ENCODE measurements at regions not wholly inside any gene's neighbourhood (a gene's known extent, or its start where the extent isn't known, plus 50 kb on each side); places are given as distances from the start of the nearest gene placed in this dataset.

DNA sequence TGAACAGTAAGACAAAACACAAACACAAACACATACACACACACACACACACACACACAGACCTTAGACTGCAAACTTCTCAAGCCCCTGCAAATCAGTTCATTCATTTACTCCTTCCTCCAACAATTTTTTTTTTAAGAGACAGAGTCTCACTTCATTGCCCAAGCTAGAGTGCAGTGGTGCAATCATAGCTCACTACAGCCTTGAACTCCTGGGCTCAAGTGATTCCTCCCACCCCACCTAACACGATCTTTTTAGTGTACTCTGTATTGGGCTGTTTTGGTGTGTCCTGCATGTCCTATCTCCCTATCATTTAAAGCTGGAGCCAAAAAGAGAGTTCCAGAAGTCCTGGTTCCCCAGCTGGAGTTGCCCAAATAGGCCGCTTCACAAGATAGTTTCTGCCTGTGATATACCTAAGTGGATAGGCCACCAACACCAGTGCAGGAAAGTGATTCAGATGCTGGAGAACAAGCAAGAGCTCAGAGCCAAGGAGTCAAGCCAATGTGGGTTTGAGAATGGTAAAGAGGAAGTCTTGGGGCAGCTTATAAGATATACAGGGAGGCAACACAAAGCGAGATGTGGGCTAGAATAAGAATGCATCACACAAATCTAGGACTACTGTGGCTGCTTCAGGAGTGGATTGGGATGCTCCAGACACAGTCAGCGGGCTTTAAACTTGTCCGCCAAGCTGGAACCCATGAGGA lies 85.4 kb upstream of the RAPGEF2 start:
- Histone ChIP-seq H3K36me3 (ENCODE audit: control insufficient read depth in 2 of 2, insufficient read depth in 1 of 2, low read length in 2 of 2) (no peaks in the 10 kb centered on the region), H3K27ac (ENCODE audit: extremely low read depth, low read depth, low read length) (no peak overlapping the region), H3K4me1 (ENCODE audit: control insufficient read depth, insufficient read depth, low read length) (peaks cover 5% of the 10 kb centered on the region; the same call in 1 of the 2 replicates), H3K9me3 (ENCODE audit: control insufficient read depth, insufficient read depth, low read depth, low read length) (no peaks in the 10 kb centered on the region), H3K4me3 (ENCODE audit: low read depth, low read length) (no peak overlapping the region)
- TF ChIP-seq ZNF354C (tag by site-specific recombination; IDR thresholded peaks at IDR 0.05; ENCODE audit: borderline replicate concordance, low read depth) = no peak
- TF ChIP-seq ZNF623 (tag by site-specific recombination; IDR thresholded peaks at IDR 0.05) = no peak
- TF ChIP-seq ZNF549 (tag by site-specific recombination; IDR thresholded peaks at IDR 0.05) = no peak
- TF ChIP-seq ZFP3 (tag by site-specific recombination; IDR thresholded peaks at IDR 0.05; ENCODE audit: low read depth) = no peak
- TF ChIP-seq PRDM10 (tag by site-specific recombination; IDR thresholded peaks at IDR 0.05) = no peak
- ChIA-PET POLR2A (no interaction called here), CTCF (interaction anchor here (1.4 to 1.8 kb wide), 2 partner anchors 160 to 185 kb away, joined by 3 to 10 read pairs; no protein-coding TSS in a partner anchor)

- CTCF ChIA-PET = interaction anchor here (1.4 kb wide), 1 partner anchor 185 kb away, joined by 3 read pairs; no protein-coding TSS in a partner anchor
- Histone ChIP-seq H3K36me3 (ENCODE audit: control insufficient read depth in 2 of 2, insufficient read depth in 1 of 2, low read length in 2 of 2) (no peaks in the 10 kb centered on the region), H3K9me3 (ENCODE audit: control insufficient read depth, insufficient read depth, low read depth, low read length) (no peaks in the 10 kb centered on the region), H3K27ac (ENCODE audit: extremely low read depth, low read depth, low read length) (no peak overlapping the region), H3K4me3 (ENCODE audit: low read depth, low read length) (no peak overlapping the region), H3K4me1 (ENCODE audit: control insufficient read depth, insufficient read depth, low read length) (peaks cover 5% of the 10 kb centered on the region; the same call in 1 of the 2 replicates)
- TF ChIP-seq SP3 (tag by site-specific recombination; IDR thresholded peaks at IDR 0.05) = no peak
- no peak for TF ChIP-seq ZNF140 (tag by site-specific recombination; IDR thresholded peaks at IDR 0.05)
- TF ChIP-seq, protein P1, sequence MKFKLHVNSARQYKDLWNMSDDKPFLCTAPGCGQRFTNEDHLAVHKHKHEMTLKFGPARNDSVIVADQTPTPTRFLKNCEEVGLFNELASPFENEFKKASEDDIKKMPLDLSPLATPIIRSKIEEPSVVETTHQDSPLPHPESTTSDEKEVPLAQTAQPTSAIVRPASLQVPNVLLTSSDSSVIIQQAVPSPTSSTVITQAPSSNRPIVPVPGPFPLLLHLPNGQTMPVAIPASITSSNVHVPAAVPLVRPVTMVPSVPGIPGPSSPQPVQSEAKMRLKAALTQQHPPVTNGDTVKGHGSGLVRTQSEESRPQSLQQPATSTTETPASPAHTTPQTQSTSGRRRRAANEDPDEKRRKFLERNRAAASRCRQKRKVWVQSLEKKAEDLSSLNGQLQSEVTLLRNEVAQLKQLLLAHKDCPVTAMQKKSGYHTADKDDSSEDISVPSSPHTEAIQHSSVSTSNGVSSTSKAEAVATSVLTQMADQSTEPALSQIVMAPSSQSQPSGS (tag by site-specific recombination; IDR thresholded peaks at IDR 0.05; ENCODE audit: low read depth) = no peak
- no peak for TF ChIP-seq ZNF777 (tag by site-specific recombination; IDR thresholded peaks at IDR 0.05; ENCODE audit: borderline replicate concordance)
- TF ChIP-seq, protein P2, sequence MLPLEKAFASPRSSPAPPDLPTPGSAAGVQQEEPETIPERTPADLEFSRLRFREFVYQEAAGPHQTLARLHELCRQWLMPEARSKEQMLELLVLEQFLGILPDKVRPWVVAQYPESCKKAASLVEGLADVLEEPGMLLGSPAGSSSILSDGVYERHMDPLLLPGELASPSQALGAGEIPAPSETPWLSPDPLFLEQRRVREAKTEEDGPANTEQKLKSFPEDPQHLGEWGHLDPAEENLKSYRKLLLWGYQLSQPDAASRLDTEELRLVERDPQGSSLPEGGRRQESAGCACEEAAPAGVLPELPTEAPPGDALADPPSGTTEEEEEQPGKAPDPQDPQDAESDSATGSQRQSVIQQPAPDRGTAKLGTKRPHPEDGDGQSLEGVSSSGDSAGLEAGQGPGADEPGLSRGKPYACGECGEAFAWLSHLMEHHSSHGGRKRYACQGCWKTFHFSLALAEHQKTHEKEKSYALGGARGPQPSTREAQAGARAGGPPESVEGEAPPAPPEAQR (tag by site-specific recombination; IDR thresholded peaks at IDR 0.05) = no peak
- no peak for TF ChIP-seq ZNF658 (tag by site-specific recombination; IDR thresholded peaks at IDR 0.05)
- TF ChIP-seq, protein P3, sequence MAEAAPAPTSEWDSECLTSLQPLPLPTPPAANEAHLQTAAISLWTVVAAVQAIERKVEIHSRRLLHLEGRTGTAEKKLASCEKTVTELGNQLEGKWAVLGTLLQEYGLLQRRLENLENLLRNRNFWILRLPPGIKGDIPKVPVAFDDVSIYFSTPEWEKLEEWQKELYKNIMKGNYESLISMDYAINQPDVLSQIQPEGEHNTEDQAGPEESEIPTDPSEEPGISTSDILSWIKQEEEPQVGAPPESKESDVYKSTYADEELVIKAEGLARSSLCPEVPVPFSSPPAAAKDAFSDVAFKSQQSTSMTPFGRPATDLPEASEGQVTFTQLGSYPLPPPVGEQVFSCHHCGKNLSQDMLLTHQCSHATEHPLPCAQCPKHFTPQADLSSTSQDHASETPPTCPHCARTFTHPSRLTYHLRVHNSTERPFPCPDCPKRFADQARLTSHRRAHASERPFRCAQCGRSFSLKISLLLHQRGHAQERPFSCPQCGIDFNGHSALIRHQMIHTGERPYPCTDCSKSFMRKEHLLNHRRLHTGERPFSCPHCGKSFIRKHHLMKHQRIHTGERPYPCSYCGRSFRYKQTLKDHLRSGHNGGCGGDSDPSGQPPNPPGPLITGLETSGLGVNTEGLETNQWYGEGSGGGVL (tag by site-specific recombination; IDR thresholded peaks at IDR 0.05) = no peak
- TF ChIP-seq ZNF624 (tag by site-specific recombination; IDR thresholded peaks at IDR 0.05) = no peak
- TF ChIP-seq ZNF37A (tag by site-specific recombination; IDR thresholded peaks at IDR 0.05) = no peak
- TF ChIP-seq, protein P4, sequence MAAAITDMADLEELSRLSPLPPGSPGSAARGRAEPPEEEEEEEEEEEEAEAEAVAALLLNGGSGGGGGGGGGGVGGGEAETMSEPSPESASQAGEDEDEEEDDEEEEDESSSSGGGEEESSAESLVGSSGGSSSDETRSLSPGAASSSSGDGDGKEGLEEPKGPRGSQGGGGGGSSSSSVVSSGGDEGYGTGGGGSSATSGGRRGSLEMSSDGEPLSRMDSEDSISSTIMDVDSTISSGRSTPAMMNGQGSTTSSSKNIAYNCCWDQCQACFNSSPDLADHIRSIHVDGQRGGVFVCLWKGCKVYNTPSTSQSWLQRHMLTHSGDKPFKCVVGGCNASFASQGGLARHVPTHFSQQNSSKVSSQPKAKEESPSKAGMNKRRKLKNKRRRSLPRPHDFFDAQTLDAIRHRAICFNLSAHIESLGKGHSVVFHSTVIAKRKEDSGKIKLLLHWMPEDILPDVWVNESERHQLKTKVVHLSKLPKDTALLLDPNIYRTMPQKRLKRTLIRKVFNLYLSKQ (tag by site-specific recombination; IDR thresholded peaks at IDR 0.05; ENCODE audit: borderline replicate concordance) = no peak
- TF ChIP-seq ZNF146 (tag by site-specific recombination; IDR thresholded peaks at IDR 0.05) = no peak
- no peak for TF ChIP-seq SALL2 (tag by site-specific recombination; IDR thresholded peaks at IDR 0.05; ENCODE audit: borderline replicate concordance)
- no peak for TF ChIP-seq ZFP69B (tag by site-specific recombination; IDR thresholded peaks at IDR 0.05)
- POLR2A ChIA-PET = no interaction called here
Measured at GRCh38 chr4:159018062-159018629, 84.7 kb upstream of the RAPGEF2 start.
